Activated CD8-positive, alpha-beta memory T cell treated with anti-CD3 and anti-CD28 coated beads, Interleukin-2, amount 50 U/mL, for 1 hour (primary cell): ENCODE measurements at regions not wholly inside any gene's neighbourhood (a gene's known extent, or its start where the extent isn't known, plus 50 kb on each side); places are given as distances from the start of the nearest gene placed in this dataset.

Source experiments
- DNase-seq: peaks from one replicate; pipeline ENCODE4 v3.0.0-alpha.2; 2020; ENCODE audit errors: extremely low read depth

- no peak for DNase-seq
These were observed 135.7 kb downstream of the DSEL start for GRCh38 chr18:67380867-67381266.

DNA sequence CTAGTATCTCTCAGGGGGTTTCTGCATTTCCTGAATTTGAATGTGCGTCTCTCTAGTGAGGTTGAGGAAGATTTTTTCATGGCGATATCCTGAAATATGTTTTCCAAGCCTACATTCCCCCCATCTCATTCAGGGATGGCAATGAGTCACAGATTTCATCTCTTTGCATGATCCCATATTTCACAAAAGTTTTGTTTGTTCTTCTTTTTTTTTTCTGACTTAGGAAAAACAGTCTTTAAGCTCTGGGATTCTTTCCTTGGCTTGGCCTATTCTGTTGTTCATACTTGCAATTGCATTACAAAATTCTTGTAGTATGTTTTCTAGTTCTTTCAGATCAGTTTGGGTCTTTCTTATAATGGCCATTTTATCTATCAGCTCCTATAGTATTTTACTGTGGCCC is 136.5 kb downstream of the DSEL start:
- DNase-seq, result no peak

- no peak for DNase-seq
These were observed 140.1 kb downstream of the DSEL start for GRCh38 chr18:67376372-67376771.

- DNase-seq, result no peak
These were observed 142.9 kb downstream of the DSEL start for GRCh38 chr18:67373636-67374035.

GRCh38 chr18:67367540-67367939 is 149.0 kb downstream of the DSEL start:
- DNase-seq, result no peak

GRCh38 chr18:67363694-67364093 is 152.8 kb downstream of the DSEL start:
- no peak for DNase-seq

GRCh38 chr18:67362906-67363305 is 153.6 kb downstream of the DSEL start:
- no peak for DNase-seq

- DNase-seq, result no peak
These were observed 156.4 kb downstream of the DSEL start for GRCh38 chr18:67359873-67360838.

GRCh38 chr18:67358947-67359346 is 157.6 kb downstream of the DSEL start:
- DNase-seq, result no peak

DNA sequence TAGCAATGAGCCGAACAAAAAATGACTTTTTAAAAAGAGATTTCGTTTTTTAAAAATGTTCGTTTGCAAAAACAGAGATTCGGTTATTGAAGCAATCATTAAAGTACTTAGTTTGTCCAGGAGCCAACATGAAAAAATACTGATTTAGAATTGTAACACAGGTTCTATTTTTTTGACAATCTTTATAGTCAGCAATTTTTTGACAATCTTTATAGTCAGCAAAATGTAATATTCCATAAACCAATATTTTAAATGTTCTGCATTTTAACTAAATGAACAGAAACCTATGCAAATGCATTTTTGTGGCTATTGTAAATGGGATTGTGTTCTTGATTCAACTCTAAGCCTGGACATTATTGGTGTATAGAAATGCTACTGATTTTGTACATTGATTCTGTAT is 161.8 kb downstream of the DSEL start:
- DNase-seq, result no peak

- no peak for DNase-seq
These were observed 162.4 kb downstream of the DSEL start for GRCh38 chr18:67354091-67354490.

DNA sequence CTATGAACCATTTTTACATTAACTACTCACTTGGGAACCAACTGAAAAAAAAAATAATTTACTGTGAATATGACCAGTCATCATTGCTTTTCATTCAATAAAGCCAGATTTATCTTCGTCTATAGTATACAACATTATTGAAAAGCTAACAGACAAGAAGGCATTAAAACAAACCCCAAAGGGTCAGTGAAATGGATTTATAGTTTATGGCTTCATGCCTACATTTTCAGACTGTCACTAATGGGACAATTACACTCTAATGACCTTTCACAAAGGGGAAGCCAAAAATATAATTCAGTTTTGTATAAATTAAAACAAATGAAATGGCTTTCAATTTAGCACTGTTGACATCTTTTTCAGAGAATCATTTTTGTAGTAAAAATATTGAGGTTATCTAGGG is 169.1 kb downstream of the DSEL start:
- no peak for DNase-seq

GRCh38 chr18:67342159-67342558 is 174.4 kb downstream of the DSEL start:
- DNase-seq, result no peak

DNA sequence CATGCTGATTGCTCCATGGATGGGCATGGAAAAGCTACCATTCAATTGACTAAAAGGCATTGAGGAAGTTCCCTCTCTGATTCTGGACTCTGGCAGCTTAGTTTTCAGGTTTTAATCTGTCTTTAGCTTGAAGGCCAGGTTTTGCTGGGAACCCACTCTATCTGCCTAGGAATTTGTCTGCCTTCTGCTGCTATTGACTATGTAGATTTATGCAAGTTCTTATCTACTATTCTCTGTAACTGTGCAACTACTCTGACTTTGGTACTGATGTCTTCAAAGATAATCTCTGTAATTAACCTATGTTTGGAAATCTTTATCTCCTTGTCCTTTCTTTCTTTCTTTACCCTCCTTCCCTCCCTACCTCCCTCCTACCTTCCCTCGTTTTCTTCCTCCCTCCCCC is 178.8 kb downstream of the DSEL start:
- DNase-seq, result no peak

DNA sequence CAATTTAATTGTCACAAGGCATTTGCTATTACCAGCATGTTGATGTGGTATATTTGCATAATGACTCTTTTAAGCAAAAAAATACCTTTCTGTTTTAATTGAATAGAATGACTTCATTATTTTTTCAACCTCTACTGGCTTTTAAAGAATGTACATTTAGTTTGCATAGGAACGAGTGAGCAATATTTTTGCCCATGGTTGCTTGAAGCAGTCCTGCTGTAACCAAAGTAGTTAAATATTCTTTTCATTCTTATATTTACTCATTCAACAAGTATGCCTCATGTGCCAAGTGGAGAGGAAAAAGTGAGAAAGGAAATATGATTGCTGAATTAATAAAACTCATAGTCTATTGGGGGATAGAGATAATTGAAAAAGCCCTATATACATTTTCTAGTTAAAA is 184.7 kb downstream of the DSEL start:
- no peak for DNase-seq

DNA sequence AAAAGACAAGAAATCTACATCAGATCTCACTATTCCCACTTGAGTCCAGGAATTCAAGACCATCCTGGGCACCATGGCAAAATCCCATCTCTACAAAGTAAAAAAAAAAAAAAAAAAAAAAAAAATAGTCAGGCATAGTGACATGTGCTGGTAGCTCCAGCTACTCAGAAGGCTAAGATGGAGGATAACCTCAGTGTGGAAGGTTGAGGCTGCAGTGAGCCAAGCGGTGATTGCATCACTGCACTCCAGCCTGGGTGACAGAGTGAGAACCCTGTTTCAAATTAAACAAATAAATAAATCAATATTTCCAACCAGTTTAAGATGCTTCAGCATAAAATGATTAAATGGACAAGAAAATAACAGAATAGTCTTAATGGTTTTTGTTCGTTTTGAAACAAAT is 197.4 kb downstream of the DSEL start:
- DNase-seq, result no peak

DNA sequence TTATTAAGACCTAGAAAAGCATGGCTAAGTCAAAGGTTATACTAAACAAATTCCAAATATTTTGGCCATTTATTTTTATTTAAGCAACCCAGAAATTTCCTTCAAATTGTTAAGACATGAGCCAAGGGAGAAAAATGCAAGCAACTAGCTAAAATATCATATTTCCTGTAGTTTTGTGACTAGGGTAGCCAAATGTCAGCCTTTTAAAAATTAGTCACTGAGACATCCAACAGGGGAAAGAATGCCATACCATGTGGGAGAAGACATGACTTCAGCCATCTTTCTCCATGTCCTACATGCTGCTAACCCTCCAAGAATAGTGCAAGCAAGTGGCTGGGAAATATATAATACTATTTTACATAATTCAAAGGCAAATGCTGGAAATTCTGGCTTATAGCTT is 197.9 kb downstream of the DSEL start:
- no peak for DNase-seq

GRCh38 chr18:67310826-67311225 is 205.7 kb downstream of the DSEL start:
- DNase-seq, result no peak

DNA sequence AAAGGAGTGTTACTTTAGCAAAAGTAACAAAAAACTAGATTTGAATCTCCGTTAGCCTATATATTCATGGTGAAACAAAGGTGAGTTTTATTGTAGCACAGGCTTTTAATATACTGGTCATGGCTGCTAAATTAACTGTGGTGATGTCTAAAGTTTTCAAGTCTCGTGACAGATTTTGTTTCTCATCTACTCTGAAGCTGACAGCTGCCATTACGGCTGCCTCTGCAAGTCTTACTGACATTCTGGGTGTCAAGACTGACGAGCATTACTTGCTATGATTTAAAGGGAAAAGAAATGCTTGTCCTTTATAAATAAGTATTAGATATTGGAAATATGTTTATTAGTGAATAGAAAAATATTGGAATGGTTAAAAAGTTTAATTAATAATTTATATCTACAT is 207.7 kb downstream of the DSEL start:
- DNase-seq, result no peak

GRCh38 chr18:67305466-67305865 is 211.1 kb downstream of the DSEL start:
- no peak for DNase-seq

- DNase-seq, result no peak
These were observed 214.5 kb downstream of the DSEL start for GRCh38 chr18:67302043-67302442.

DNA sequence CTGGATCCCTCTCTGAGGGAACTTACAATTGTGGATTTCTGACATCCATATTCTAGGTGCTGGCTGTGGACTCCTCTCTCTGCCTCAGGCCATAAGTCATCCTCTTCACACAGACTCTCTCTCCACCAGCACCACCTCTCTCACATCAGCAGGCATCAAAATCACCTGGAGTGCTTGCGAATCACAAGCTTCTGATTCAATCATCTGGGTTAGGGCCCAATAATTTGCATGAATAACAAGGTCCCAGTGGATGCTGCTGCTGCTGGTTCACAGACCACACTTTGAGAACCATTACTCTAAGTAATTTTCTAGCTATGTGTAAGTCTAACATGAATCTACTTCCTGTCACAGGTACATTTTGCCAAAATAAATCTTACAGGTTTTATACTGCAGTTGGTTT is 214.9 kb downstream of the DSEL start:
- no peak for DNase-seq

DNA sequence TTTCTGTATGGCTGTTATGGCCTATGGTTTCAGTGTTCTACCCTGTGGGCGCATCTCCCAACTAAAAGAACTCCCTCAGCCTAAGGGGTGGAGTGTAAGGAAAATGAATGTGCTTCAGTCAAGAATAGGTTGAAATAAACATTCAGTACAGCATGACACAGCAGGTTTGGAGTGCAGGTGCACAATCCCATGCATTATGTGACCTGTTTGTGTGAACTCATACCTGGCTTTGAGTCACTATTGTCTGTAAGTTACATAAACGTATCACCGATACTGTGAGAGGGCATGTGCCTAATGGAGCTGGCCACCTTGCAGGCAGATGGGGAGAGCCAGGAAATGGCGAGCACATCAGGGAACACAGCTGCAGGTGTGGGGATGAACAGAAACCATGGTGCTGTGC is 216.0 kb downstream of the DSEL start:
- DNase-seq, result no peak

GRCh38 chr18:67292814-67293213 is 223.7 kb downstream of the DSEL start:
- no peak for DNase-seq
